CD4-positive, CD25-positive, alpha-beta regulatory T cell (primary cell): ENCODE measurements at regions not wholly inside any gene's neighbourhood (a gene's known extent, or its start where the extent isn't known, plus 50 kb on each side); places are given as distances from the start of the nearest gene placed in this dataset.
"Not testable (repeated sequence)": the region's sequence is repeated elsewhere in the genome, so short reads cannot be mapped to it uniquely, and the experiment has no call there.

ENCODE experiments used
- ATAC-seq, 2 donors: fragments of 150-1000 bp; cut with Tn5 transposase; one replicate each; pipeline ENCODE4 v1.10.0; 2021; ENCODE audit warnings: low read depth in 2 of 2, moderate number of reproducible peaks in 2 of 2, moderate library complexity in 1 of 2
- DNase-seq, 3 donors: peaks; one replicate each; pipeline versions ENCODE4 v3.0.0 to v3.0.0-alpha.2; 2012 to 2022; ENCODE audit warnings: mixed read lengths in 1 of 3
- H3K27ac ChIP-seq: one replicate; pipeline ENCODE4 v1.7.0; 2013; ENCODE audit warnings: mild to moderate bottlenecking, low read length; ENCODE audit not compliant: insufficient read depth, poor library complexity, severe bottlenecking
- H3K27me3 ChIP-seq: one replicate; pipeline ENCODE4 v1.7.0; 2013; ENCODE audit warnings: low read length; ENCODE audit not compliant: control insufficient read depth, insufficient read depth
- H3K36me3 ChIP-seq: one replicate; pipeline ENCODE4 v1.7.0; 2013; ENCODE audit warnings: mild to moderate bottlenecking, low read length, moderate library complexity; ENCODE audit not compliant: control insufficient read depth, insufficient read depth
- H3K4me1 ChIP-seq: 2 replicates; pipeline ENCODE4 v1.7.0; 2013; ENCODE audit warnings: mild to moderate bottlenecking, low read length; ENCODE audit not compliant: insufficient read depth, control insufficient read depth, poor library complexity, severe bottlenecking
- H3K4me3 ChIP-seq: one replicate; pipeline ENCODE4 v1.7.0; 2013; ENCODE audit warnings: low read depth, mild to moderate bottlenecking, low read length, moderate library complexity
- H3K9me3 ChIP-seq, 2 experiments: 1 replicate in 1 of 2; 2 replicates in 1 of 2; pipeline ENCODE4 v1.7.0; 2013; ENCODE audit warnings: low read length in 2 of 2, mild to moderate bottlenecking in 1 of 2, moderate library complexity in 1 of 2; ENCODE audit not compliant: control insufficient read depth in 2 of 2
- H3K27ac Mint-ChIP-seq, 3 donors: one replicate each; pipeline ENCODE4 v1.8.0; 2020 to 2022; ENCODE audit warnings: mild to moderate bottlenecking in 3 of 3, mixed read lengths in 3 of 3, moderate library complexity in 2 of 3
- H3K27me3 Mint-ChIP-seq: one replicate; pipeline ENCODE4 v1.8.0; 2022; ENCODE audit warnings: mild to moderate bottlenecking, mixed read lengths
- H3K36me3 Mint-ChIP-seq: one replicate; pipeline ENCODE4 v1.8.0; 2020; ENCODE audit warnings: mixed read lengths
- H3K4me1 Mint-ChIP-seq, 4 donors: one replicate each; pipeline ENCODE4 v1.8.0; 2020 to 2022; ENCODE audit warnings: mixed read lengths in 4 of 4, mild to moderate bottlenecking in 1 of 4
- H3K4me3 Mint-ChIP-seq, 4 donors: one replicate each; pipeline ENCODE4 v1.8.0; 2020 to 2022; ENCODE audit warnings: mild to moderate bottlenecking in 4 of 4, mixed read lengths in 4 of 4, moderate library complexity in 3 of 4
- H3K9me3 Mint-ChIP-seq, 7 donors: one replicate each; pipeline ENCODE4 v1.8.0; 2020 to 2022; ENCODE audit warnings: mixed read lengths in 7 of 7, mild to moderate bottlenecking in 3 of 7, moderate library complexity in 2 of 7

DNA sequence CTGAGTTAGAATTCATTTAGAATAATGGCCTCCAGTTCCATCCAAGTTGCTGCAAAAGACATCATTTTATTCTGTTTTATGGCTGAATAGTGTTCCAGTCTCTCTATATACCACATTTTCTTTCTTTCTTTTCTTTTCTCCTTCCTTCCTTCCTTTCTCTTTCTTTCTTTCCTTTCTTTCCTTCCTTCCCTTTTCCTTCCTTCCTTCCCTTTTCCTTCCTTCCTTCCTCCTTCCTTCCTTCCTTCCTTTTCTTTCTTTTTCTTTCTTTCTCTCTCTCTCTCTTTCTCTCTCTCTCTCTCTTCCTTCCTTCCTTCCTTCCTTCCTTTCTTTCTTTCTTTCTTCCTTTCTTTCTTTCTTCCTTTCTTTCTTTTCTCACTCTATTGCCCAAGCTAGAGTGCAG is 330.2 kb downstream of the TSN start:
- not testable (repeated sequence) for H3K4me3 ChIP-seq, H3K27me3 ChIP-seq, H3K27ac Mint-ChIP-seq, H3K4me1 ChIP-seq, H3K27ac ChIP-seq, H3K36me3 ChIP-seq, H3K4me1 Mint-ChIP-seq, H3K9me3 Mint-ChIP-seq, H3K36me3 Mint-ChIP-seq, DNase-seq, H3K9me3 ChIP-seq, ATAC-seq, H3K4me3 Mint-ChIP-seq
- H3K27me3 Mint-ChIP-seq = peaks cover 25% of the 10 kb centered on the region

GRCh38 chr2:122094557-122094956 is 339.1 kb downstream of the TSN start:
- no peaks in the 10 kb centered on the region for H3K36me3 Mint-ChIP-seq
- no peak for DNase-seq
- H3K27me3 Mint-ChIP-seq = no peaks in the 10 kb centered on the region
- H3K27ac Mint-ChIP-seq = no peak overlapping the region
- peaks cover 0 to 3% (median 0%) of the 10 kb centered on the region in 7 donors for H3K9me3 Mint-ChIP-seq
- H3K27me3 ChIP-seq = no peaks in the 10 kb centered on the region
- no peak overlapping the region for H3K4me3 Mint-ChIP-seq
- ATAC-seq = no peak
- no peaks in the 10 kb centered on the region for H3K36me3 ChIP-seq
- H3K4me1 Mint-ChIP-seq = no peaks in the 10 kb centered on the region
- H3K9me3 ChIP-seq = no peaks in the 10 kb centered on the region
- H3K27ac ChIP-seq = no peak overlapping the region
- H3K4me3 ChIP-seq = no peak overlapping the region
- no peaks in the 10 kb centered on the region for H3K4me1 ChIP-seq

DNA sequence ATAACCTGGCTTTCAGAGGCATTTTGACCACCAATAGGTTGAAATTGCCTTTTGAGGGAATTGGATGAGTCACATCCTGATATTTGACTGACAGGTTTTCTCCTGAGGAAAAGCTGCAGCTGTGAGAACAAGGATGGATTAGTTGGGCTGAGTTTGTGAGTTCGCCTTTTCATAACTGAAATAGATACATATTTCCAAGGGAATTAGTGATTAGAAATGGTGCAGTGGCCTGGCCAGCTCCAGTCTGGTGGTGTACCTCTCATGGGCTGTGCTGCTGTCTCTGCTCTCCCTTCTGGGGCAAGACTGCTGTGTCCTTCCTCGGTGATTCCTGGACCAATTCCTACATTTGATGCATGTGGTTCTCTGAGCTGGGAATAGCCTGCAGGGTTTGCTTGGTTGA is 341.3 kb downstream of the TSN start:
- H3K36me3 Mint-ChIP-seq = no peaks in the 10 kb centered on the region
- H3K27me3 Mint-ChIP-seq = no peaks in the 10 kb centered on the region
- no peak overlapping the region for H3K4me3 ChIP-seq
- no peak for ATAC-seq
- no peak overlapping the region for H3K27ac ChIP-seq
- no peak for DNase-seq
- H3K36me3 ChIP-seq = no peaks in the 10 kb centered on the region
- H3K27me3 ChIP-seq = no peaks in the 10 kb centered on the region
- H3K9me3 Mint-ChIP-seq = no peaks in the 10 kb centered on the region
- no peaks in the 10 kb centered on the region for H3K9me3 ChIP-seq
- H3K4me1 Mint-ChIP-seq = no peaks in the 10 kb centered on the region
- no peak overlapping the region for H3K4me3 Mint-ChIP-seq
- H3K4me1 ChIP-seq = no peaks in the 10 kb centered on the region
- no peak overlapping the region for H3K27ac Mint-ChIP-seq

GRCh38 chr2:122098306-122098705 is 342.9 kb downstream of the TSN start:
- Histone ChIP-seq H3K4me1 (no peaks in the 10 kb centered on the region), H3K27me3 (no peaks in the 10 kb centered on the region), H3K36me3 (no peaks in the 10 kb centered on the region), H3K9me3 (no peaks in the 10 kb centered on the region), H3K4me3 (no peak overlapping the region), H3K27ac (no peak overlapping the region)
- no peak for DNase-seq
- no peaks in the 10 kb centered on the region for H3K27me3 Mint-ChIP-seq
- H3K36me3 Mint-ChIP-seq = no peaks in the 10 kb centered on the region
- H3K27ac Mint-ChIP-seq = no peak overlapping the region
- ATAC-seq = no peak
- no peaks in the 10 kb centered on the region for H3K4me1 Mint-ChIP-seq
- no peaks in the 10 kb centered on the region for H3K9me3 Mint-ChIP-seq
- no peak overlapping the region for H3K4me3 Mint-ChIP-seq

GRCh38 chr2:122100346-122100745 is 344.9 kb downstream of the TSN start:
- H3K4me1 Mint-ChIP-seq = no peaks in the 10 kb centered on the region
- no peaks in the 10 kb centered on the region for H3K27me3 ChIP-seq
- no peaks in the 10 kb centered on the region for H3K36me3 Mint-ChIP-seq
- no peak overlapping the region for H3K4me3 Mint-ChIP-seq
- peaks cover 0 to 2% (median 0%) of the 10 kb centered on the region in 7 donors for H3K9me3 Mint-ChIP-seq
- no peaks in the 10 kb centered on the region for H3K27me3 Mint-ChIP-seq
- no peak for DNase-seq
- no peak overlapping the region for H3K27ac Mint-ChIP-seq
- H3K36me3 ChIP-seq = no peaks in the 10 kb centered on the region
- H3K4me3 ChIP-seq = no peak overlapping the region
- ATAC-seq = no peak
- H3K9me3 ChIP-seq = no peaks in the 10 kb centered on the region
- no peak overlapping the region for H3K27ac ChIP-seq
- H3K4me1 ChIP-seq = no peaks in the 10 kb centered on the region

GRCh38 chr2:122100756-122101155 is 345.3 kb downstream of the TSN start:
- Histone ChIP-seq H3K36me3 (no peaks in the 10 kb centered on the region), H3K9me3 (no peaks in the 10 kb centered on the region), H3K27me3 (no peaks in the 10 kb centered on the region), H3K27ac (no peak overlapping the region), H3K4me1 (no peaks in the 10 kb centered on the region), H3K4me3 (no peak overlapping the region)
- DNase-seq (no peak), ATAC-seq (no peak)
- no peaks in the 10 kb centered on the region for H3K27me3 Mint-ChIP-seq
- peaks cover 0 to 2% (median 0%) of the 10 kb centered on the region in 7 donors for H3K9me3 Mint-ChIP-seq
- H3K27ac Mint-ChIP-seq = no peak overlapping the region
- no peaks in the 10 kb centered on the region for H3K4me1 Mint-ChIP-seq
- H3K36me3 Mint-ChIP-seq = no peaks in the 10 kb centered on the region
- no peak overlapping the region for H3K4me3 Mint-ChIP-seq

GRCh38 chr2:122101319-122101718 is 345.9 kb downstream of the TSN start:
- no peaks in the 10 kb centered on the region for H3K36me3 Mint-ChIP-seq
- H3K36me3 ChIP-seq = no peaks in the 10 kb centered on the region
- ATAC-seq = no peak
- no peak for DNase-seq
- H3K4me1 Mint-ChIP-seq = no peaks in the 10 kb centered on the region
- H3K9me3 Mint-ChIP-seq = peaks cover 0 to 2% (median 0%) of the 10 kb centered on the region in 7 donors
- no peak overlapping the region for H3K4me3 Mint-ChIP-seq
- no peaks in the 10 kb centered on the region for H3K27me3 ChIP-seq
- H3K27me3 Mint-ChIP-seq = no peaks in the 10 kb centered on the region
- peak overlapping the region in 1 of 3 donors; percentile 22 for H3K27ac Mint-ChIP-seq
- H3K27ac ChIP-seq = no peak overlapping the region
- H3K4me3 ChIP-seq = no peak overlapping the region
- no peaks in the 10 kb centered on the region for H3K9me3 ChIP-seq
- H3K4me1 ChIP-seq = no peaks in the 10 kb centered on the region

GRCh38 chr2:122105171-122105876 is 349.9 kb downstream of the TSN start:
- no peaks in the 10 kb centered on the region for H3K9me3 ChIP-seq
- H3K36me3 Mint-ChIP-seq = no peaks in the 10 kb centered on the region
- H3K36me3 ChIP-seq = no peaks in the 10 kb centered on the region
- H3K4me3 Mint-ChIP-seq = no peak overlapping the region
- no peak overlapping the region for H3K27ac Mint-ChIP-seq
- no peak overlapping the region for H3K27ac ChIP-seq
- peaks cover 0 to 2% (median 0%) of the 10 kb centered on the region in 7 donors for H3K9me3 Mint-ChIP-seq
- H3K4me1 Mint-ChIP-seq = no peaks in the 10 kb centered on the region
- no peaks in the 10 kb centered on the region for H3K27me3 Mint-ChIP-seq
- H3K4me1 ChIP-seq = no peaks in the 10 kb centered on the region
- H3K27me3 ChIP-seq = peaks cover 2% of the 10 kb centered on the region
- ATAC-seq (no peak), DNase-seq (no peak)
- no peak overlapping the region for H3K4me3 ChIP-seq
